GM12892 (cell line): ENCODE measurements at regions not wholly inside any gene's neighbourhood (a gene's known extent, or its start where the extent isn't known, plus 50 kb on each side); places are given as distances from the start of the nearest gene placed in this dataset.

Experiments used
- POLR2A ChIP-seq: IDR thresholded peaks from 2 replicates; pipeline ENCODE4 v1.6.1; 2011; ENCODE audit warnings: low read depth, low read length, control low read depth
- TAF1 ChIP-seq: IDR thresholded peaks from 2 replicates; pipeline ENCODE4 v1.6.1; 2011; ENCODE audit warnings: low read depth, mild to moderate bottlenecking, control low read depth, low read length, borderline replicate concordance

GRCh38 chr9:26535151-26535550 is 357.5 kb downstream of the CAAP1 start:
- TF ChIP-seq POLR2A (no peak), TAF1 (no peak)
